CD4-positive, alpha-beta memory T cell (primary cell): ENCODE measurements at regions not wholly inside any gene's neighbourhood (a gene's known extent, or its start where the extent isn't known, plus 50 kb on each side); places are given as distances from the start of the nearest gene placed in this dataset.
"Not testable (repeated sequence)": the region's sequence is repeated elsewhere in the genome, so short reads cannot be mapped to it uniquely, and the experiment has no call there.

Experiments used
- CTCF ChIA-PET: fragments of 350-600 bp; sonication (Branson Sonifier 250); formaldehyde crosslinking; loops from one replicate; lab custom pipeline; 2021; ENCODE audit warnings: inconsistent platforms; ENCODE audit not compliant: partially characterized antibody; lab: Charles Lee
- POLR2A ChIA-PET: fragments of 350-600 bp; sonication (Branson Sonifier 250); formaldehyde crosslinking; loops from one replicate; lab custom pipeline; 2021; ENCODE audit not compliant: partially characterized antibody; lab: Charles Lee
- DNase-seq, 5 donors: peaks; one replicate each; pipeline versions ENCODE4 v3.0.0 to v3.0.0-alpha.2; 2020 to 2022; ENCODE audit warnings: mixed read lengths in 1 of 5
- H3K27ac ChIP-seq: one replicate; pipeline ENCODE4 v1.7.0; 2013; ENCODE audit warnings: low read depth, low read length
- H3K27me3 ChIP-seq: 2 replicates; pipeline ENCODE4 v1.7.0; 2013; ENCODE audit warnings: mild to moderate bottlenecking, low read length, moderate library complexity; ENCODE audit not compliant: insufficient read depth
- H3K36me3 ChIP-seq: 2 replicates; pipeline ENCODE4 v1.7.0; 2013; ENCODE audit warnings: mild to moderate bottlenecking, low read length, moderate library complexity; ENCODE audit not compliant: insufficient read depth
- H3K4me1 ChIP-seq: 2 replicates; pipeline ENCODE4 v1.7.0; 2013; ENCODE audit warnings: mild to moderate bottlenecking, low read length, moderate library complexity; ENCODE audit not compliant: insufficient read depth
- H3K4me3 ChIP-seq, 2 donors: one replicate each; pipeline ENCODE4 v1.7.0; 2013; ENCODE audit warnings: low read length in 2 of 2, mild to moderate bottlenecking in 1 of 2
- H3K9me3 ChIP-seq, 2 donors: one replicate each; pipeline ENCODE4 v1.7.0; 2013; ENCODE audit warnings: low read length in 2 of 2, control low read depth in 1 of 2; ENCODE audit not compliant: control insufficient read depth in 1 of 2
- H3K27ac Mint-ChIP-seq, 7 donors: one replicate each; pipeline ENCODE4 v1.8.0; 2020 to 2021; ENCODE audit warnings: mixed read lengths in 7 of 7, mild to moderate bottlenecking in 6 of 7, inconsistent platforms in 3 of 7, moderate library complexity in 3 of 7
- H3K27me3 Mint-ChIP-seq, 2 donors: one replicate each; pipeline ENCODE4 v1.8.0; 2020 to 2021; ENCODE audit warnings: mixed read lengths in 2 of 2
- H3K36me3 Mint-ChIP-seq, 2 donors: one replicate each; pipeline ENCODE4 v1.8.0; 2020 to 2021; ENCODE audit warnings: mixed read lengths in 2 of 2, inconsistent platforms in 1 of 2, mild to moderate bottlenecking in 1 of 2
- H3K4me1 Mint-ChIP-seq, 4 donors: one replicate each; pipeline ENCODE4 v1.8.0; 2020 to 2021; ENCODE audit warnings: mixed read lengths in 4 of 4, mild to moderate bottlenecking in 1 of 4
- H3K4me3 Mint-ChIP-seq, 8 donors: one replicate each; pipeline ENCODE4 v1.8.0; 2020 to 2021; ENCODE audit warnings: mixed read lengths in 8 of 8, mild to moderate bottlenecking in 7 of 8, moderate library complexity in 6 of 8, inconsistent platforms in 3 of 8
- H3K9me3 Mint-ChIP-seq, 8 donors: one replicate each; pipeline ENCODE4 v1.8.0; 2020 to 2021; ENCODE audit warnings: mixed read lengths in 8 of 8, mild to moderate bottlenecking in 5 of 8, inconsistent platforms in 3 of 8, moderate library complexity in 1 of 8
- intact Hi-C: fragments of 100-400 bp; cut with micrococcal nuclease; formaldehyde crosslinking; loops from one replicate; pipeline ENCODE4 v1.15.1; 2023

DNA sequence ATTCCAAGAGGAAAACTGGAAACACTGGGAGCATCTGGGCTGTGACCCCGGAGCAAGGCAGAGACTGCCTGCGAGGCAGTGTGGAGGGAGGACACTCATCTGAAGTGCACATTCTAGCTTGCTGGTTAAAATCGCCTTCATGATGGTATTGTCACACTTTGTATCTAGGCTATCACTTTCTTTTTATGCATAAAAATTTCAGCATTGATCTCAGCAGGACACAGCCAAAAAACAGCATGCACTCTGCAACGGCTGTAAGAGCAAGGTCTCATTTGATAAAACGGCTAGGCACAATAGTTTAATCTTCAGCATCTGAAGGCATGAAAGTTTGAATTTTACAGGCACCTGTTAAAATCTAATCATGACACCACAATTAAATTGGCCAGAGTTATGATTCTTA, 110.8 kb upstream of the IRX1 start:
- Mint-ChIP-seq H3K9me3 (peaks cover 2 to 24% (median 6%) of the 10 kb centered on the region in 8 donors), H3K4me3 (no peak overlapping the region), H3K36me3 (no peaks in the 10 kb centered on the region), H3K27ac (no peak overlapping the region), H3K4me1 (no peaks in the 10 kb centered on the region), H3K27me3 (no peaks in the 10 kb centered on the region)
- no peak for DNase-seq
- POLR2A ChIA-PET, result no interaction called here
- Histone ChIP-seq H3K27me3 (no peaks in the 10 kb centered on the region), H3K4me3 (no peak overlapping the region), H3K36me3 (no peaks in the 10 kb centered on the region), H3K9me3 (no peaks in the 10 kb centered on the region), H3K4me1 (no peaks in the 10 kb centered on the region), H3K27ac (no peak overlapping the region)
- intact Hi-C loops, result no loop called here
- CTCF ChIA-PET, result no interaction called here

DNA sequence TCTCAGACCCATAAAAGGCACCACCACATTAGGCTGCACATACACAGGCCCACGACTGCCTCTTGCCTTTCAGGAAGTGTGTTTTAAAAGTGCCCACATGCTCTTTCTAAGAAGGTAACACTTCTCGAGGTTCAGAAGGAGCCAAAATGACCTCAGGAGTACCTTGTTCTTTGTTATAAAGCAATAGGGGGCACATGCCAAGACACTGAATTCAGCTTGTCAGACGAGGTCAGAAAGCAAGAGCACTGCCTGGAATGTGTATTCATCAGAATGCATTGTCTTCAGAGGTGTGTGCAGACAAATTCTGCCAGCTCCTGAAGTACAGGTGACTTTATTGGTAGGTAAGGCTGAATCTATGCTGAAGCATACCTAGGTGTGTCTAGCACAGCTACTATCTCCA, 114.5 kb upstream of the IRX1 start:
- no peak overlapping the region for H3K27ac Mint-ChIP-seq
- H3K4me3 ChIP-seq, result no peak overlapping the region
- H3K27me3 Mint-ChIP-seq, result no peaks in the 10 kb centered on the region
- no peaks in the 10 kb centered on the region for H3K36me3 Mint-ChIP-seq
- H3K4me1 Mint-ChIP-seq, result no peaks in the 10 kb centered on the region
- POLR2A ChIA-PET, result no interaction called here
- no peaks in the 10 kb centered on the region for H3K27me3 ChIP-seq
- peaks cover 0 to 12% (median 4%) of the 10 kb centered on the region in 8 donors for H3K9me3 Mint-ChIP-seq
- H3K27ac ChIP-seq, result no peak overlapping the region
- intact Hi-C loops, result no loop called here
- H3K9me3 ChIP-seq, result no peaks in the 10 kb centered on the region
- H3K4me3 Mint-ChIP-seq, result no peak overlapping the region
- no peak for DNase-seq
- H3K36me3 ChIP-seq, result no peaks in the 10 kb centered on the region
- CTCF ChIA-PET, result no interaction called here
- H3K4me1 ChIP-seq, result no peaks in the 10 kb centered on the region

DNA sequence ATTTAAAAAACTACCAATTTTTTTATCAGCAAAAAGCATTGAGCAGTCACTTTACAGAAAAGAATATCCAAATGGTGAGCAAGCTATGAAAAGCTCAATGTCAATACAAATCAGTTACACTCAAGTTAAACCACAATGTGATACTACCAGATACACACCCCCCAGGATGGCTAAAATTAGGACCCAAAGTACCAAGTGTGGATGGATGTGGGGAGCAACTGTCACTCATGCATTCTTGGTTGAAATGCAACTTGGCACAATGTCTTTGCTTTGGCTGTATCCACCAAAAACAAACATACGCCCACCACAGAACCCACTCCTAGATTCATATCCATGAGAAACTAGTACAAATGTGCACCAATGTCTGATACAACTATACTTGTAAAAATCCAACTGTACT, 120.0 kb upstream of the IRX1 start:
- CTCF ChIA-PET, result no interaction called here

DNA sequence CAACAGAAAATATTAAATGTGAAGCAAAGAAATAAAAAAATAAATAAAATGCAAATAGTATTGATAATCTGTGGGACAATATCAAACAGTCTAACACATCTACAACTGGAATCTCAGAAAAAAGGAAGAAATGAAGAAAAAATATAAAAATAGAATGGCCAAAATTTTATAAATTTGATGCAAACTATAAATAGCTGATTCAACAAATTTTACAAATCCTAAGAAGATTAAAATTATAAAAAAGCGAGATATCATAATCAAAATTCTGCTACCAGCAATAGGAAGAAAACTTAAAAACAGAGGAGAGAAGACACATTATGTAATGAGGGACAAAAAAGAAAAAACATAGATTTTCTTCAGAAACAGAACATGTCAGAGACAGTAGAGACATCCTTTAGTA, 129.2 kb upstream of the IRX1 start:
- Mint-ChIP-seq H3K27me3 (no peaks in the 10 kb centered on the region), H3K9me3 (peaks cover 0 to 15% (median 7%) of the 10 kb centered on the region in 8 donors), H3K4me1 (no peaks in the 10 kb centered on the region), H3K4me3 (no peak overlapping the region), H3K36me3 (no peaks in the 10 kb centered on the region), H3K27ac (no peak overlapping the region)
- Histone ChIP-seq H3K4me1 (no peaks in the 10 kb centered on the region), H3K9me3 (no peaks in the 10 kb centered on the region), H3K4me3 (no peak overlapping the region), H3K27me3 (no peaks in the 10 kb centered on the region), H3K27ac (no peak overlapping the region), H3K36me3 (no peaks in the 10 kb centered on the region)
- CTCF ChIA-PET, result no interaction called here
- no peak for DNase-seq
- POLR2A ChIA-PET, result no interaction called here
- intact Hi-C loops, result no loop called here

More for the DNA sequence above, 120.0 kb upstream of the IRX1 start:
- Mint-ChIP-seq H3K36me3 (no peaks in the 10 kb centered on the region), H3K4me1 (no peaks in the 10 kb centered on the region), H3K27me3 (no peaks in the 10 kb centered on the region), H3K9me3 (peaks cover 0 to 4% (median under 1%) of the 10 kb centered on the region in 8 donors), H3K27ac (no peak overlapping the region), H3K4me3 (no peak overlapping the region)
- POLR2A ChIA-PET, result no interaction called here
- no peaks in the 10 kb centered on the region for H3K9me3 ChIP-seq
- intact Hi-C loops, result no loop called here
- H3K36me3 ChIP-seq, result no peaks in the 10 kb centered on the region
- no peaks in the 10 kb centered on the region for H3K27me3 ChIP-seq
- no peak overlapping the region for H3K27ac ChIP-seq
- no peak overlapping the region for H3K4me3 ChIP-seq
- H3K4me1 ChIP-seq, result no peaks in the 10 kb centered on the region
- DNase-seq, result no peak

DNA sequence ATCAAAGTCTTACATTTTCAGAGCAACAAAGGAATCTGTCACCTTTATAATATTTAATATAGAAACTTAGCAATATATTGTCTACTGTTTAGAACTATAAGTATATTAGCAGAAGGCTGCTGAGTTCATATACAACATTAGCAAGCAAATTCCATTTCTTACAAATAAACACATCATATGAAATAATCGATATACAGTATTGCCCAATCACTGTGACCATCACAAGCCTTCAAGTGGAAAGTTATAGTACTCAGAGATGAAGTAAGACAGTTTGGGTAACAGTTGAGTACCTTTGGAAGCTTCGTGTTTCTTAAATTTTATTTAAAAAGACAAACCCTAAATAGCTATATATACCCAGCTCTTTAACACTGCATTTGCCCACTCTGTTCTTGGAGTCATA, 135.2 kb upstream of the IRX1 start:
- Mint-ChIP-seq H3K4me3 (no peak overlapping the region), H3K4me1 (no peaks in the 10 kb centered on the region), H3K36me3 (no peaks in the 10 kb centered on the region), H3K27ac (no peak overlapping the region), H3K9me3 (peaks cover 0 to 6% (median 3%) of the 10 kb centered on the region in 8 donors), H3K27me3 (no peaks in the 10 kb centered on the region)
- CTCF ChIA-PET, result no interaction called here
- POLR2A ChIA-PET, result no interaction called here
- intact Hi-C loops, result no loop called here
- Histone ChIP-seq H3K4me3 (no peak overlapping the region), H3K4me1 (no peaks in the 10 kb centered on the region), H3K9me3 (no peaks in the 10 kb centered on the region), H3K27ac (no peak overlapping the region), H3K27me3 (no peaks in the 10 kb centered on the region), H3K36me3 (no peaks in the 10 kb centered on the region)
- DNase-seq, result no peak

DNA sequence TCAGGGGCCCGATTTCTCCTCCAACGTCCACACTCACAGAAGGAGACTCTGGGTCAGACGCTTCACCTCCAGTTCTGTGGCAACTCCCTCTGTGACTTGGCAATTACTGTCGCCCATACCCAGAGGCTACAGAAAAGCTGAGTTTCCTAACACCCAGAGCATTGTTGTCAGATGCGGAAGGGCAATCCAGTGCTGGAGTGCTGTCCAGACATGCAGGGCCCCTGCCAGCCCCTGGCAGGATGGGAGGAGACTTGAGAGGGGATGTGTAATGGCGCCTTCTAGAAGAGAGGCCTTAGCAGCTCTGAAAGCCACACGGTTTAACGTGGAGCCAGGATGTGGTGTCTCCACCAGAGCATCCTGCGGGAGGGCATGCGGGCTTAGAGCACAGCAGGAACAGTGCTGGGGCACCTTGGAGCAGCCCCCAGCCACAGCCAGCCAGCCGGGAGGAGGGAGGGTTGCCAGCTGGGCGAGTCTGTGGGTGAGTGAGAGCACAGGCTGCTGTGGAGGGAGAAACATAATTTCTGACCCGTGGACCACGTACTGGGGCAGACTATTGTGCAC, 139.4 kb upstream of the IRX1 start:
- H3K27me3 ChIP-seq, result no peaks in the 10 kb centered on the region
- ChIA-PET POLR2A (no interaction called here), CTCF (no interaction called here)
- no peaks in the 10 kb centered on the region for H3K36me3 ChIP-seq
- Mint-ChIP-seq H3K9me3 (peaks cover 0 to 6% (median 3%) of the 10 kb centered on the region in 8 donors), H3K4me1 (no peaks in the 10 kb centered on the region), H3K27ac (no peak overlapping the region), H3K27me3 (no peaks in the 10 kb centered on the region), H3K36me3 (no peaks in the 10 kb centered on the region), H3K4me3 (no peak overlapping the region)
- intact Hi-C loops, result no loop called here
- no peak overlapping the region for H3K4me3 ChIP-seq
- no peak overlapping the region for H3K27ac ChIP-seq
- no peaks in the 10 kb centered on the region for H3K9me3 ChIP-seq
- H3K4me1 ChIP-seq, result no peaks in the 10 kb centered on the region
- no peak for DNase-seq

DNA sequence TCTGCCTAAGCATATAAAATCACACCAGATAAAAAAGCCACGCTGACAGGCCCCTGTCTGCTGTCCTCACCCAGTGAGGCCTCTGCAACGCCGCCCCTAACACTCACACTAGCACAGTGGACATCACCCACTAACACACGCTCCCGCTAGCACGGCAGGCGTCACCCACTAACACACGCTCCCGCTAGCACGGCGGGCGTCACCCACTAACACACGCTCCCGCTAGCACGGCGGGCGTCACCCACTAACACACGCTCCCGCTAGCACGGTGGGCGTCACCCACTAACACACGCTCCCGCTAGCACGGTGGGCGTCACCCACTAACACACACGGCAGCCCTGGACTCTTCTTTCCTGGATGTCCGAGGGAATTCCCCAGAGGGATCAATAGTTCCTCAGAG, 141.6 kb upstream of the IRX1 start:
- DNase-seq, H3K4me3 Mint-ChIP-seq, intact Hi-C loops, H3K4me1 ChIP-seq, H3K27me3 Mint-ChIP-seq, H3K27ac ChIP-seq, H3K4me1 Mint-ChIP-seq, POLR2A ChIA-PET, H3K27me3 ChIP-seq, H3K27ac Mint-ChIP-seq, H3K9me3 ChIP-seq, H3K9me3 Mint-ChIP-seq, H3K36me3 Mint-ChIP-seq, H3K36me3 ChIP-seq, CTCF ChIA-PET, H3K4me3 ChIP-seq: not testable (repeated sequence)

DNA sequence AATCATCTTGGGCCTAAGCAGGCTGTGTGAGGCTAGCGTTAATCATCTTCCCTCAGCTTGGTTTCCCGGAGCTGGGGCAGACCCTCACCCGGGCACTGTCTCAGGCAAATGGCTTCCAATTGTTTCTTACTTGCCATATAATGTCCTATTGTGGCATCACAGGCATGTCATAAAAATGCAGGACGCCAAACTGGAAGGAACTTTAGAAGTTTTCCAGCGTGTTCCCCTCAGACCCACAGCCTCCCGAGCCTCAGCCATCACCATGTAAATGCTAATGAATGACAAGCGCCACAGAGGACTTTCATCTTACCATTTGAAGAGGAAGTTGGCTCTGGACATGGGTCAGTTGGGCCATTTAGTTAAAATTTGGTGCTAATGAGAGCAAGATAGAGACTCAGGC, 143.0 kb upstream of the IRX1 start:
- H3K27me3 ChIP-seq, result no peaks in the 10 kb centered on the region
- no peaks in the 10 kb centered on the region for H3K4me1 ChIP-seq
- H3K9me3 ChIP-seq, result peaks cover 0 to 5% of the 10 kb centered on the region in 2 donors
- H3K4me3 ChIP-seq, result no peak overlapping the region
- no peak overlapping the region for H3K4me3 Mint-ChIP-seq
- no peaks in the 10 kb centered on the region for H3K36me3 ChIP-seq
- no peak overlapping the region for H3K27ac Mint-ChIP-seq
- POLR2A ChIA-PET, result no interaction called here
- CTCF ChIA-PET, result no interaction called here
- intact Hi-C loops, result no loop called here
- no peaks in the 10 kb centered on the region for H3K4me1 Mint-ChIP-seq
- no peaks in the 10 kb centered on the region for H3K36me3 Mint-ChIP-seq
- no peaks in the 10 kb centered on the region for H3K27me3 Mint-ChIP-seq
- no peak for DNase-seq
- peaks cover 0 to 10% (median 3%) of the 10 kb centered on the region in 8 donors for H3K9me3 Mint-ChIP-seq
- no peak overlapping the region for H3K27ac ChIP-seq
